ENCODE measurements at regions not wholly inside any gene's neighbourhood (a gene's known extent, or its start where the extent isn't known, plus 50 kb on each side); places are given as distances from the start of the nearest gene placed in this dataset.

DNA sequence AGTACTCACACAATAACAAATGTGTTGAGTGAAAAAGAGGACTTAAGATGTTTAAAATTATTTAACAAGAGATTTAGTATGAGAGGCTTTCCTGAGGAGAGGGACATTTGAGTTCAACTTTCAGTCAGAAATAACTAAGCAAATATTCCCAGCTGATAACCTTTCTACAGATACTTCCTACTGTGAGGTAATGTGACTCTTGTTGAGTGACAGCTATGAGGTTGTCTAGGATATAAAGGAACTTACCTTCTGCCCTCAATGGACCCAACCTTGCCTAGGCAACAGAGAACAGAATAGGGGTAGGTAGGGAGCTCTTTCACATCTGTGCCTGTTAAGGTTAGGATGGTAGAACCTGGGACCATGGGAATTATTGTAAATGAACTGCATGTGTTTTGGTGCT lies 54.7 kb downstream of the GLUD2 start:
- DNase-seq (ENCODE audit: low read depth in 2 of 3, low spot score in 1 of 3) = no peak

DNA sequence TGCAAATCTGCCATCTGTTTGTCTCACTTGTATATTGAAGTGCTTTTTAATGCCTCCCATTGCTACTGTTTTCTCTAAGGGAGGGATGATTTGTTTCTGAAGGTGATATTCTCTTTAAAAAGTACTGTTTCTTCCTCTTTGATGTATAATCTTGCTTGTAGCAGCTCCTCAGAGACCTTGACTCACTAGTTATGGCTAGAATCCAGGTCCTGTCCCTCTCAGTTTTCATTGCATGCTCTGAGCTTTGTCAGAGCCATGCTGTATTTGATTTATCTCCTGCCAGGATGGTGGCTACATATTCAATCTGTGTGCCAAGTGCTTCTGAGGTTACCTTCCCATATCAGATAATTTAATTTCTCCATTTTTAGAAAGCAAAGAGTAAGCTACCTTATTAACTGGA lies 56.0 kb downstream of the GLUD2 start:
- DNase-seq (ENCODE audit: low read depth in 2 of 3, low spot score in 1 of 3) = no peak

DNA sequence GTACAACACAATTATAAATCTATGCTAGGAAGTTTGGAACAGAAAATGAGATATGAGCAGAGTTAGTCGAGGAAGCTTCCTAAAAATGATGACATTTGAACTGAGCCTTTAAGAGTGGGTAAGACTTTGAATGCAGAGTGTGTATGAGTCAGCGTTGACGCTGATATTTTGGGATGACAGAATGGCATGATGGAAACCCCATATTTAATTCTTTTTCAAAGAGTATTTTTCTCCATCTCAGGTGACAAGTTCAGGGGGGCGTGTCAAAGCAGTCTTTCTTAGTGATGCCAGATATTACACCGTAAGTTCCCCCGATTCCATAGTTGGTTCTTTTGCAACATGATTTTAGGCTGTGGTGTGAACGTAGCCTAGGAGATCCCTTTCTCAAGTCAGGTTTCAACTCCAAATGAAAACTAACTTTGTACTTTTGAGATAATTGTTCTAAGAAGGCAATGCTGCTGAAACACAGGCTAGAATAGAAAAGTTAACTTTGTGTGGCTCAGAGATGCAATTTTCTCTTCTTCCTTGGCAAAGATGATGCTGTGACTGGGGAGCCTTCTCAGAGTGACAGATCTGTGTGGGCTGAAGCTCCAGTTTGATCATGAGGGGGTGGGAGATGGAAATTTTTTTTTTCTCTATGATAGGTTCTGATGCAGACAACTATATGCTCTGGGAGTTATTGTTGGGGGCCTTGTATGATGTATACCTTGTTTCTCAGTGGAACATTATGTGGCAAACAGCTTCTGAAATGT lies 59.2 kb downstream of the GLUD2 start:
- DNase-seq (ENCODE audit: low read depth in 2 of 3, low spot score in 1 of 3) = no peak

GRCh38 chrX:121109986-121110385 lies 62.6 kb downstream of the GLUD2 start:
- no peak for DNase-seq (ENCODE audit: low read depth in 2 of 3, low spot score in 1 of 3)

GRCh38 chrX:121110536-121110935 lies 63.1 kb downstream of the GLUD2 start:
- no peak for DNase-seq (ENCODE audit: low read depth in 2 of 3, low spot score in 1 of 3)

- no peak for DNase-seq (ENCODE audit: low read depth in 2 of 3, low spot score in 1 of 3)
These were observed 67.3 kb downstream of the GLUD2 start for GRCh38 chrX:121114691-121115090.

- no peak for DNase-seq (ENCODE audit: low read depth in 2 of 3, low spot score in 1 of 3)
These were observed 73.5 kb downstream of the GLUD2 start for GRCh38 chrX:121120690-121121605.

GRCh38 chrX:121122332-121122731 lies 74.9 kb downstream of the GLUD2 start:
- no peak for DNase-seq (ENCODE audit: low read depth in 2 of 3, low spot score in 1 of 3)

- no peak for DNase-seq (ENCODE audit: low read depth in 2 of 3, low spot score in 1 of 3)
These were observed 81.8 kb downstream of the GLUD2 start for GRCh38 chrX:121128925-121129877.

DNA sequence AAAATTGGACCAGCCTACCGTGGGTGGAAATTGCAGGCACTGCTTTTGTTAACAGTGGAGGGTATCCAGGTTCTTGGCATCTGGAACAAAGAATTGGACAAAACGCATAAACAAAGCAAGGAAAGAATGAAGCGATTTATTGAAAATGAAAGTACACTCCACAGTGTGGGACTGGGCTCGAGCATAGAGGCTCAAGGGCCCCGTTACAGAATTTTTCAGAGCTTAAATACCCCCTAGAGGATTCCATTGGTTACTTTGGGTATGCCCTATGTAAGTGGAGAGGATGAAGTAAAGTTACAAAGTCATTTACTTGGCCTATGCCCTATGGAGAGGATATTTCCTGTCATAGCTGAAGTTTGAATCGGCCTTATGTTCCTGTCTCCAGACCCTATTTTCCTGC lies 85.3 kb downstream of the GLUD2 start:
- no peak for DNase-seq (ENCODE audit: low read depth in 2 of 3, low spot score in 1 of 3)

DNA sequence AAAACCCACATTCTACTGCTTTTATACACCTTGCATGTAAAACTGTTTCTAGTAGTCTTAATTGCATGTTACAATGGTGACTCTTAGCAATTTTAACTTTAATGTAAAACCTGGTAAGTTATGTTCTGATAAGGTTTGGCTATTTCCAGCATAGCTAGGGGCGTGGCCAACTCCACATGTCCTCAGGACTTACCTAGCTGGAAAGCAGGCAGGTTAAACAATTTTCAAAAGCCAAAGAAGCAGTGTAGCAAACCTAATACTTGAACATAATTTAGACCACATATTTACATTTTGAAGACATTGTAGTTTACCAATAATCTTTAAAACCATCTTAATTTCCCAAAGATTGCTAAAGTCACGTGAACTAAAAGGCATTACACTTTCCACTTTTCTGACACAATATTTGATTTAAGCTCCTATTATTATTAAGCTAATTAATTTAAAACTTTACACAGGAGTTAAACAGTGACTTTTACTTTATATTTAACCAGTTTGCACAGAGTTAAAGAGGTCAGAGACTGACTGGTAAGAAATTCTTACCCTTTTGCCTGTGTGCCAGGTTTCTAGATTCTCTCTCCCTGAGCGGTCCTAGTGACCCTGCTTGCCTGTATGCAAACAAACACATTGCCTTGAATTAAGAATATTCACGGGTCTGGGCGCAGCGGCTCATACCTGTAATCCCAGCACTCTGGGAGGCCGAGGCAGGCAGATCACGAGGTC lies 88.2 kb downstream of the GLUD2 start:
- no peak for DNase-seq (ENCODE audit: low read depth in 2 of 3, low spot score in 1 of 3)

GRCh38 chrX:121146059-121146628 lies 98.7 kb downstream of the GLUD2 start:
- no peak for DNase-seq (ENCODE audit: low read depth in 2 of 3, low spot score in 1 of 3)

GRCh38 chrX:121150217-121150616 lies 102.8 kb downstream of the GLUD2 start:
- DNase-seq (ENCODE audit: low read depth in 2 of 3, low spot score in 1 of 3) = no peak

DNA sequence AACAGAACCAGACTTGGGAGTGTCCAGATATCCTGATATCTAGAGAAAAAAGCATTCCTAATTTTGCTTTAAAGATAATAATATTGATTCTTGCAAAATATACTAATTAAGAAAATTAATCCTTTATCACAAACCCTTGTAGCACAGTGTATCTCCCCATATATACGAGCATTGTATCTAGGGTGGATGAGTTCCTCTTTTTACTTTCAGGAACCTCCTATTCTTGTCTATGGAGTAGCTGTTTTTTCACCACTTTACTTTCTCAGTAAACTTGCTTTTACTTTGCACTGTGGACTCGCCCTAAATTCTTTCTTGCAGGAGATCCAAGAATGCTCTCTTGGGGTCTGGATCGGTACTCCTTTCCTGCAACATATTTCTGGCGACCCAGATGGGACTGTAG lies 103.9 kb downstream of the GLUD2 start:
- DNase-seq (ENCODE audit: low read depth in 2 of 3, low spot score in 1 of 3) = no peak

GRCh38 chrX:121154858-121155404 lies 107.5 kb downstream of the GLUD2 start:
- DNase-seq (ENCODE audit: low read depth in 2 of 3, low spot score in 1 of 3) = no peak

DNA sequence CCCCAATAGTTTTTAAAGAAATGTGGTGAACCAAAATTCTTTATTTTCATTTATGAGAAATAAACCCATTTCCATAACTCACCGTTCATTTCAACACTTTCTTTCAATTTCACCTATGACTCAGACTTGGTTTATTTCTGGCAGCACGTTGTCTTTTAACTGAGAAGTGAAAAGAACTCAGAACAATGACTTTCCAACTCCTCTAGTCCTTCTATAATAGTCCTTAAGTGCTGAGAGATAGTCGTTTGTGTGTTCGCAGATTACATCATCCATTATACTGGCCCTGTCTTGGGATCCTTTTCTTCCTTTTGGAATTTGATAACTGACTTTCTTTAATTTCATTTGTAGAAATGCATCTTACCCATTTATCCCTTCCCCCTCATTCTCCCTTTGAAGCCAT lies 113.6 kb downstream of the GLUD2 start:
- DNase-seq (ENCODE audit: low read depth in 2 of 3, low spot score in 1 of 3) = no peak

DNA sequence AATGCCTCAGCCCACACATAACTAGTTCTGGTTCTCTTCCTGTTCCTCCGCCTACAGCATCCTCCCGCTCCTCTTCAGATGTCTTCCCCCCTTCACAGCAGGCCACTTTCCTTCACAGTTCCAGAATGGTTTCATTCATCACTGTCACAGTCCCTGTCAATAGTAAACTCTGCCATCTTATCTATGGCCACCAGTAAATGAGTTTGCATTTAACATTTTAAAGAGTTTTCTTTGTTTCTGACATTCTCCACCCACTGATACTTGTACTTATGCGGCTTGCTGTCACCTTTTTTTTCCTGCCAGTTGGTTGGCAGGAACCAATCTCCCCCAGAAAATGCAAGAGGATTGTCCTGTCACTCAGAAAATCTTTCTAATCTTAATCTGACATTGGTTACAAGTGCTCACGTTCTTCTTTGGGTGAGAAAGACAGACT lies 114.1 kb downstream of the GLUD2 start:
- DNase-seq (ENCODE audit: low read depth in 2 of 3, low spot score in 1 of 3) = peak; percentile 2 to 6 (median 2)

- DNase-seq (ENCODE audit: low read depth in 2 of 3, low spot score in 1 of 3) = no peak
These were observed 116.0 kb downstream of the GLUD2 start for GRCh38 chrX:121163443-121163842.

- DNase-seq (ENCODE audit: low read depth in 2 of 3, low spot score in 1 of 3) = no peak
These were observed 118.5 kb downstream of the GLUD2 start for GRCh38 chrX:121165930-121166359.

All from stimulated activated CD4-positive, alpha-beta T cell treated with anti-CD3 and anti-CD28 coated beads, Interleukin-12 subunit alpha, Interleukin-12 subunit beta, amount 100 ng/mL, for 48 hours (primary cell).